B cell (primary cell): ENCODE measurements at regions not wholly inside any gene's neighbourhood (a gene's known extent, or its start where the extent isn't known, plus 50 kb on each side); places are given as distances from the start of the nearest gene placed in this dataset.

Source experiments
- ATAC-seq: fragments of 200-7000 bp; cut with Tn5 transposase; one replicate; pipeline ENCODE4 v1.10.0; 2021; ENCODE audit warnings: low read depth, mild to moderate bottlenecking, moderate number of reproducible peaks, moderate library complexity
- CTCF ChIA-PET: fragments of 350-600 bp; sonication (Branson Sonifier 250); formaldehyde crosslinking; loops from one replicate; lab custom pipeline; 2021; ENCODE audit warnings: antibody characterized with exemption, inconsistent platforms; lab: Charles Lee
- POLR2A ChIA-PET: fragments of 350-600 bp; sonication (Branson Sonifier 250); formaldehyde crosslinking; loops from one replicate; lab custom pipeline; 2021; ENCODE audit warnings: antibody characterized with exemption; lab: Charles Lee
- DNase-seq: peaks from one replicate; pipeline ENCODE4 v3.0.0; 2013
- H2AFZ ChIP-seq: 2 replicates; pipeline ENCODE4 v1.6.1; 2012; ENCODE audit warnings: mild to moderate bottlenecking, low read depth, low read length; ENCODE audit not compliant: insufficient read depth, poor library complexity, severe bottlenecking
- H3K27ac ChIP-seq, 2 donors: 1 replicate in 1 of 2; 2 replicates in 1 of 2; pipeline ENCODE4 v1.5.1; 2012 to 2013; ENCODE audit warnings: low read length in 2 of 2, mild to moderate bottlenecking in 2 of 2, moderate library complexity in 1 of 2
- H3K27me3 ChIP-seq, 4 experiments: fragments of 200-600 bp in 1 of 4; sonication (generic) in 1 of 4; replicated peaks in 1 of 4; 1 replicate in 2 of 4; 2 replicates in 2 of 4; pipeline versions ENCODE4 v1.6.1 to v1.7.0; 2013 to 2016; ENCODE audit warnings: low read length in 3 of 4, mild to moderate bottlenecking in 2 of 4, mixed read lengths in 1 of 4, moderate library complexity in 1 of 4; ENCODE audit not compliant: insufficient read depth in 4 of 4, control insufficient read depth in 3 of 4; ENCODE audit errors: control extremely low read depth in 1 of 4
- H3K36me3 ChIP-seq, 2 experiments: replicated peaks in 1 of 2; 1 replicate in 1 of 2; 2 replicates in 1 of 2; pipeline versions ENCODE4 v1.6.1 to v1.7.1; 2013; ENCODE audit warnings: low read length in 1 of 2; ENCODE audit not compliant: insufficient read depth in 2 of 2, control insufficient read depth in 1 of 2; ENCODE audit errors: control extremely low read depth in 1 of 2, extremely low read depth in 1 of 2
- H3K4me1 ChIP-seq, 2 donors: fragments of 200-600 bp in 1 of 2; sonication (generic) in 1 of 2; 1 replicate in 1 of 2; 2 replicates in 1 of 2; pipeline versions ENCODE4 v1.5.1 to v1.6.1; 2013 to 2017; ENCODE audit warnings: low read length in 2 of 2; ENCODE audit not compliant: control insufficient read depth in 2 of 2, insufficient read depth in 2 of 2
- H3K4me2 ChIP-seq: replicated peaks from 2 replicates; pipeline ENCODE3; 2012; ENCODE audit warnings: mild to moderate bottlenecking, low read depth, low read length; ENCODE audit not compliant: poor library complexity, severe bottlenecking
- H3K4me3 ChIP-seq, 5 experiments: fragments of 200-600 bp in 1 of 5; sonication (generic) in 1 of 5; 1 replicate in 3 of 5; 2 replicates in 2 of 5; pipeline versions ENCODE4 v1.5.1 to v1.7.0; 2011 to 2016; ENCODE audit warnings: low read length in 4 of 5, mild to moderate bottlenecking in 4 of 5, low read depth in 2 of 5, control low read depth in 1 of 5, moderate library complexity in 1 of 5; ENCODE audit not compliant: insufficient read depth in 1 of 5; ENCODE audit errors: control extremely low read depth in 1 of 5, extremely low read depth in 1 of 5
- H3K79me2 ChIP-seq: fragments of 200-600 bp; sonication (generic); one replicate; pipeline ENCODE4 v1.6.0; 2016; ENCODE audit warnings: low read length; ENCODE audit not compliant: control insufficient read depth, insufficient read depth
- H3K9ac ChIP-seq: fragments of 200-600 bp; sonication (generic); 2 replicates; pipeline ENCODE4 v1.6.1; 2017; ENCODE audit warnings: mild to moderate bottlenecking, low read length, moderate library complexity
- H3K9me3 ChIP-seq, 3 donors: one replicate each; pipeline versions ENCODE4 v1.6.1 to v1.7.1; 2013; ENCODE audit warnings: low read length in 2 of 3; ENCODE audit not compliant: control insufficient read depth in 2 of 3, insufficient read depth in 1 of 3; ENCODE audit errors: control extremely low read depth in 1 of 3
- H4K20me1 ChIP-seq: 2 replicates; pipeline ENCODE4 v1.6.0; 2012; ENCODE audit warnings: mild to moderate bottlenecking, low read length; ENCODE audit not compliant: insufficient read depth, control insufficient read depth, poor library complexity, severe bottlenecking
- H3K27ac Mint-ChIP-seq: one replicate; pipeline ENCODE4 v1.8.0; 2021; ENCODE audit warnings: mixed read lengths
- H3K27me3 Mint-ChIP-seq: one replicate; pipeline ENCODE4 v1.8.0; 2021; ENCODE audit warnings: mixed read lengths
- H3K4me1 Mint-ChIP-seq: one replicate; pipeline ENCODE4 v1.8.0; 2021; ENCODE audit warnings: mixed read lengths
- H3K4me3 Mint-ChIP-seq: one replicate; pipeline ENCODE4 v1.8.0; 2021; ENCODE audit warnings: mixed read lengths
- H3K9me3 Mint-ChIP-seq: one replicate; pipeline ENCODE4 v1.8.0; 2022; ENCODE audit warnings: mixed read lengths; ENCODE audit not compliant: insufficient read depth
- CTCF ChIP-seq: fragments of 200-600 bp; IDR thresholded peaks from one replicate; pipeline ENCODE4 v1.8.0; 2022; ENCODE audit warnings: antibody characterized with exemption, mild to moderate bottlenecking
- EZH2 ChIP-seq: IDR thresholded peaks from 2 replicates; pipeline ENCODE4 v1.6.1; 2012; ENCODE audit warnings: borderline replicate concordance, low read depth, mild to moderate bottlenecking, moderate library complexity, low read length; ENCODE audit not compliant: insufficient read depth, poor library complexity, severe bottlenecking
- WGBS: methylation state at CpG from one replicate; pipeline ENCODE4 v1.1.5; 2013; ENCODE audit warnings: missing lambda C conversion rate; ENCODE audit not compliant: insufficient coverage; 5-methylcytosine and 5-hydroxymethylcytosine counted together
- intact Hi-C: fragments of 100-400 bp; cut with micrococcal nuclease; formaldehyde crosslinking; loops from one replicate; pipeline ENCODE4 v1.10.0; 2022

DNA sequence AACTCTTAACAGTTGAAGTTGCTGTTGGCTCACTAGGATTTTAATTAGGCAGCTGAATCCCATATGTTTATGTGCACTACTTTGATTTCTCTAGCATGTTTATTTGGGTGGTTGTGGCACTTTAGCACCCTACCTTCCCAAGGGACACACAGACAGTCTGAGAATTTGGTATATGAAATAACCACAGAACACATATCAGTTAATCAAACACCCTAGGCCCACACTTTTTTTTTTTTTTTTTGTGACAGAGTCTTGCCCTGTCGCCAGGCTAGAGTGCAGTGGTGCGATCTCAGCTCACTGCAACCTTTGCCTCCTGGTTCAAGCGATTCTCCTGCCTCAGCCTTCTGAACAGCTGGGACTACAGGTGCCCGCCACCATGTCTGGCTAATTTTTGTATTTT is 130.5 kb downstream of the DCK start:
- Histone ChIP-seq H3K4me3 (no peak overlapping the region), H3K36me3 (no peaks in the 10 kb centered on the region), H3K79me2 (no peaks in the 10 kb centered on the region), H3K27me3 (no peaks in the 10 kb centered on the region), H2AFZ (no peak overlapping the region), H3K4me2 (no peak overlapping the region), H3K4me1 (no peaks in the 10 kb centered on the region), H3K9ac (no peak overlapping the region), H3K9me3 (peaks cover 0 to 5% (median 0%) of the 10 kb centered on the region in 3 donors), H3K27ac (no peak overlapping the region), H4K20me1 (no peaks in the 10 kb centered on the region)
- Mint-ChIP-seq H3K4me1 (no peaks in the 10 kb centered on the region), H3K9me3 (no peaks in the 10 kb centered on the region), H3K4me3 (no peak overlapping the region), H3K27ac (no peak overlapping the region), H3K27me3 (peaks cover 25% of the 10 kb centered on the region)
- DNase-seq (no peak), ATAC-seq (no peak)
- TF ChIP-seq CTCF (no peak), EZH2 (no peak)
- ChIA-PET CTCF (no interaction called here), POLR2A (no interaction called here)
- 78% methylated on average over 3 of the region's 4 CpGs for WGBS
- intact Hi-C loops, result no loop called here

GRCh38 chr4:71125137-71125536 is 131.7 kb downstream of the DCK start:
- H3K9me3 ChIP-seq, result peaks cover 0 to 5% (median 0%) of the 10 kb centered on the region in 3 donors
- H4K20me1 ChIP-seq, result no peaks in the 10 kb centered on the region
- H3K27me3 ChIP-seq, result no peaks in the 10 kb centered on the region
- intact Hi-C loops, result no loop called here
- H3K27me3 Mint-ChIP-seq, result peaks cover 26% of the 10 kb centered on the region
- ChIA-PET CTCF (no interaction called here), POLR2A (no interaction called here)
- H3K27ac Mint-ChIP-seq, result no peak overlapping the region
- H3K9me3 Mint-ChIP-seq, result no peaks in the 10 kb centered on the region
- no peak overlapping the region for H3K4me3 ChIP-seq
- no peaks in the 10 kb centered on the region for H3K36me3 ChIP-seq
- 100% methylated on average over 1 of the region's 4 CpGs for WGBS
- H3K79me2 ChIP-seq, result no peaks in the 10 kb centered on the region
- H3K4me1 ChIP-seq, result no peaks in the 10 kb centered on the region
- H3K27ac ChIP-seq, result no peak overlapping the region
- no peaks in the 10 kb centered on the region for H3K4me1 Mint-ChIP-seq
- no peak for DNase-seq
- no peak overlapping the region for H3K9ac ChIP-seq
- no peak for ATAC-seq
- no peak overlapping the region for H3K4me2 ChIP-seq
- no peak overlapping the region for H3K4me3 Mint-ChIP-seq
- no peak overlapping the region for H2AFZ ChIP-seq
- TF ChIP-seq CTCF, result no peak
- TF ChIP-seq EZH2, result no peak
